Endothelial cell of umbilical vein (primary cell): ENCODE measurements at regions not wholly inside any gene's neighbourhood (a gene's known extent, or its start where the extent isn't known, plus 50 kb on each side); places are given as distances from the start of the nearest gene placed in this dataset.

Source experiments
- BruUV-seq: library from RNA; stranded (reverse); fragments of 400-500 nt; replicated peaks from 2 replicates; lab custom pipeline; 2021; lab: Mats Ljungman, UMichigan
- CTCF ChIA-PET: fragments of 300-600, 350-600 bp; sonication (Branson Sonifier 250); formaldehyde crosslinking; loops from one replicate; lab custom pipeline; 2021; ENCODE audit warnings: antibody characterized with exemption, inconsistent platforms; lab: Charles Lee
- POLR2A ChIA-PET: fragments of 300-600, 350-600 bp; sonication (Branson Sonifier 250); formaldehyde crosslinking; loops from one replicate; lab custom pipeline; 2021; ENCODE audit warnings: antibody characterized with exemption, inconsistent platforms; lab: Charles Lee
- DNase-seq: peaks from one replicate; pipeline ENCODE4 v3.0.0-alpha.2; 2011; ENCODE audit warnings: low read depth, low spot score
- FAIRE-seq: peaks from 2 replicates; lab custom pipeline; 2011; peaks lifted over from hg19 to GRCh38; lab: Jason Lieb, UNC
- H2AFZ ChIP-seq: 2 replicates; pipeline ENCODE4 v1.6.0; 2012; ENCODE audit warnings: low read depth, low read length, control low read depth, inconsistent platforms
- H3K27ac ChIP-seq: 2 replicates; pipeline ENCODE4 v1.5.1; 2011; ENCODE audit warnings: low read depth, mild to moderate bottlenecking, control low read depth, low read length, moderate library complexity; ENCODE audit not compliant: insufficient read depth
- H3K27me3 ChIP-seq, 2 experiments: 2 replicates each; pipeline versions ENCODE4 v1.6.0 to v1.6.1; 2011; ENCODE audit warnings: low read length in 2 of 2, mixed read lengths in 1 of 2; ENCODE audit not compliant: control insufficient read depth in 2 of 2, insufficient read depth in 2 of 2
- H3K36me3 ChIP-seq, 2 experiments: 2 replicates in 1 of 2; 3 replicates in 1 of 2; pipeline ENCODE4 v1.5.1; 2011; ENCODE audit warnings: low read length in 2 of 2, mild to moderate bottlenecking in 1 of 2, moderate library complexity in 1 of 2; ENCODE audit not compliant: control insufficient read depth in 2 of 2, insufficient read depth in 2 of 2; ENCODE audit errors: extremely low read depth in 1 of 2
- H3K4me1 ChIP-seq: 3 replicates; pipeline ENCODE4 v1.5.1; 2011; ENCODE audit warnings: mild to moderate bottlenecking, low read length; ENCODE audit not compliant: control insufficient read depth, insufficient read depth; ENCODE audit errors: extremely low read depth
- H3K4me2 ChIP-seq: 2 replicates; pipeline ENCODE4 v1.6.1; 2011; ENCODE audit warnings: low read length, control low read depth, mixed read lengths; ENCODE audit not compliant: insufficient read depth
- H3K4me3 ChIP-seq, 3 experiments: fragments of 200-600 bp in 1 of 3; sonication (generic), shearing (Covaris generic) in 1 of 3; replicated peaks in 1 of 3; 2 replicates each; pipeline ENCODE4 v1.5.1; 2011 to 2016; ENCODE audit warnings: control low read depth in 3 of 3, low read length in 3 of 3, mild to moderate bottlenecking in 2 of 3, inconsistent platforms in 1 of 3, low read depth in 1 of 3, moderate library complexity in 1 of 3; ENCODE audit not compliant: insufficient read depth in 1 of 3
- H3K79me2 ChIP-seq: 2 replicates; pipeline ENCODE4 v1.6.0; 2012; ENCODE audit warnings: low read length, inconsistent platforms; ENCODE audit not compliant: control insufficient read depth, insufficient read depth
- H3K9ac ChIP-seq: replicated peaks from 2 replicates; pipeline ENCODE3; 2011; ENCODE audit warnings: low read length, control low read depth; ENCODE audit not compliant: insufficient read depth; ENCODE audit errors: extremely low read depth
- H3K9me1 ChIP-seq: replicated peaks from 3 replicates; pipeline ENCODE4 v1.6.0; 2011; ENCODE audit warnings: mild to moderate bottlenecking, low read length; ENCODE audit not compliant: control insufficient read depth, insufficient read depth; ENCODE audit errors: extremely low read depth
- H3K9me3 ChIP-seq: replicated peaks from 2 replicates; pipeline ENCODE4 v1.5.1; 2012; ENCODE audit warnings: low read length, inconsistent platforms; ENCODE audit not compliant: control insufficient read depth, insufficient read depth
- H4K20me1 ChIP-seq: replicated peaks from 2 replicates; pipeline ENCODE3; 2011; ENCODE audit warnings: mild to moderate bottlenecking, low read length; ENCODE audit not compliant: control insufficient read depth, insufficient read depth; ENCODE audit errors: extremely low read depth
- EZH2 ChIP-seq: IDR thresholded peaks from 2 replicates; pipeline ENCODE4 v1.6.1; 2012; ENCODE audit warnings: borderline replicate concordance, low read depth, mild to moderate bottlenecking, moderate library complexity, low read length, inconsistent platforms; ENCODE audit not compliant: severe bottlenecking
- FOS ChIP-seq: IDR thresholded peaks from 2 replicates; pipeline ENCODE4 v1.6.1; 2011; ENCODE audit warnings: mild to moderate bottlenecking, low read length, moderate library complexity, borderline replicate concordance; ENCODE audit not compliant: insufficient read depth
- GATA2 ChIP-seq: IDR thresholded peaks from 2 replicates; pipeline ENCODE4 v1.7.0; 2011; ENCODE audit warnings: low read depth, mild to moderate bottlenecking, moderate library complexity, mixed read lengths, low read length; ENCODE audit not compliant: insufficient read length, insufficient read depth
- JUN ChIP-seq: IDR thresholded peaks from 2 replicates; pipeline ENCODE4 v1.6.1; 2011; ENCODE audit warnings: borderline replicate concordance, low read depth; ENCODE audit not compliant: insufficient read length, insufficient read depth
- MYC ChIP-seq: IDR thresholded peaks from one replicate; pipeline ENCODE4 v1.6.1; 2011; ENCODE audit warnings: mild to moderate bottlenecking, low read depth, low read length
- POLR2A ChIP-seq: IDR thresholded peaks from 2 replicates; pipeline ENCODE4 v1.6.1; 2012; ENCODE audit warnings: low read depth, mild to moderate bottlenecking, control low read depth, low read length
- POLR2AphosphoS5 ChIP-seq: IDR thresholded peaks from 2 replicates; pipeline ENCODE4 v1.6.1; 2012; ENCODE audit warnings: low read depth, mild to moderate bottlenecking, control low read depth, low read length, moderate library complexity; ENCODE audit not compliant: insufficient read depth
- dilution Hi-C: fragments of 300-500 bp; cut with MboI; formaldehyde crosslinking; loops from one replicate; pipeline ENCODE4 v1.15.0; 2019; ENCODE audit warnings: low sequenced_read_pairs; ENCODE audit not compliant: extremely low pct_ligation_motif_present
- intact Hi-C: fragments of 100-400 bp; cut with micrococcal nuclease; formaldehyde crosslinking; loops from one replicate; pipeline ENCODE4 v1.10.0; 2022
- TF ChIP-seq, protein P1 (sequence below), 2 donors: IDR thresholded peaks; 1 replicate in 1 of 2; 2 replicates in 1 of 2; pipeline ENCODE4 v1.5.1; 2011; ENCODE audit warnings: low read length in 2 of 2, mild to moderate bottlenecking in 2 of 2, moderate library complexity in 2 of 2, control low read depth in 1 of 2, inconsistent platforms in 1 of 2, low read depth in 1 of 2; ENCODE audit not compliant: insufficient read depth in 1 of 2; ENCODE audit errors: extremely low read depth in 1 of 2
- TF ChIP-seq, protein P2 (sequence below): IDR thresholded peaks from 2 replicates; pipeline ENCODE4 v1.6.1; 2011; ENCODE audit not compliant: insufficient read depth, insufficient read length

DNA sequence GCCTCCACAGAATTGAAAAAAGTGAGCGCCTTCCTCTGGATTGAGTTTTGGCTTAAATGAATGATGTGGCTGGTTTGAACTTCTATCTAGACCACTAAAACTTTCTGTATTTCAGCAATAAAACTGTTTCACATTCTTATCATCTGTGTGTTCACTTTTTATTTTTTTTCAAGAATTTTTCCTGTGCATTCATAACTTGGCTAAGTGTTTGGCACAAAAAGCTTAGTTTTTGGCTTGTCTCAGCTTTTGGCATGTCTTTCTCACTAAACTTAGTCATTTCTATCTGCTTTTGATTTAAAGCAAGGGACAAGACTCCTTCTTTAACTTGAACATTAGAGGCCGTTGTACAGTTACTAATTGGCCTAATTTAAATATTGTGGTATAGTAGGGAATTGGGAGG, 1015.1 kb downstream of the EPHA7 start:
- dilution Hi-C loops (no loop called here), intact Hi-C loops (no loop called here)
- no peak overlapping the region for H3K4me2 ChIP-seq
- no peaks in the 10 kb centered on the region for H4K20me1 ChIP-seq
- H3K27ac ChIP-seq: no peak overlapping the region
- H3K79me2 ChIP-seq: no peaks in the 10 kb centered on the region
- H3K9me1 ChIP-seq: no peaks in the 10 kb centered on the region
- H3K9ac ChIP-seq: no peak overlapping the region
- no peaks in the 10 kb centered on the region for H3K27me3 ChIP-seq
- no peaks in the 10 kb centered on the region for H3K4me1 ChIP-seq
- BruUV-seq: no TSS peak
- ChIA-PET POLR2A (no interaction called here), CTCF (no interaction called here)
- H2AFZ ChIP-seq: no peak overlapping the region
- no peaks in the 10 kb centered on the region for H3K9me3 ChIP-seq
- no peak overlapping the region for H3K4me3 ChIP-seq
- H3K36me3 ChIP-seq: no peaks in the 10 kb centered on the region
- TF ChIP-seq, protein P1, sequence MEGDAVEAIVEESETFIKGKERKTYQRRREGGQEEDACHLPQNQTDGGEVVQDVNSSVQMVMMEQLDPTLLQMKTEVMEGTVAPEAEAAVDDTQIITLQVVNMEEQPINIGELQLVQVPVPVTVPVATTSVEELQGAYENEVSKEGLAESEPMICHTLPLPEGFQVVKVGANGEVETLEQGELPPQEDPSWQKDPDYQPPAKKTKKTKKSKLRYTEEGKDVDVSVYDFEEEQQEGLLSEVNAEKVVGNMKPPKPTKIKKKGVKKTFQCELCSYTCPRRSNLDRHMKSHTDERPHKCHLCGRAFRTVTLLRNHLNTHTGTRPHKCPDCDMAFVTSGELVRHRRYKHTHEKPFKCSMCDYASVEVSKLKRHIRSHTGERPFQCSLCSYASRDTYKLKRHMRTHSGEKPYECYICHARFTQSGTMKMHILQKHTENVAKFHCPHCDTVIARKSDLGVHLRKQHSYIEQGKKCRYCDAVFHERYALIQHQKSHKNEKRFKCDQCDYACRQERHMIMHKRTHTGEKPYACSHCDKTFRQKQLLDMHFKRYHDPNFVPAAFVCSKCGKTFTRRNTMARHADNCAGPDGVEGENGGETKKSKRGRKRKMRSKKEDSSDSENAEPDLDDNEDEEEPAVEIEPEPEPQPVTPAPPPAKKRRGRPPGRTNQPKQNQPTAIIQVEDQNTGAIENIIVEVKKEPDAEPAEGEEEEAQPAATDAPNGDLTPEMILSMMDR (IDR thresholded peaks at IDR 0.05; ENCODE audit: extremely low read depth in 1 of 2, insufficient read depth in 1 of 2, low read depth in 1 of 2, low read length in 2 of 2): no peak
- TF ChIP-seq, protein P2, sequence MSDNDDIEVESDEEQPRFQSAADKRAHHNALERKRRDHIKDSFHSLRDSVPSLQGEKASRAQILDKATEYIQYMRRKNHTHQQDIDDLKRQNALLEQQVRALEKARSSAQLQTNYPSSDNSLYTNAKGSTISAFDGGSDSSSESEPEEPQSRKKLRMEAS: no peak
- no peak for TF ChIP-seq MYC
- no peak for TF ChIP-seq GATA2
- TF ChIP-seq EZH2: no peak
- TF ChIP-seq POLR2AphosphoS5: no peak
- no peak for TF ChIP-seq JUN
- TF ChIP-seq POLR2A: no peak
- TF ChIP-seq FOS: no peak
- DNase-seq (no peak), FAIRE-seq (no peak)
